ENCODE measurements at regions not wholly inside any gene's neighbourhood (a gene's known extent, or its start where the extent isn't known, plus 50 kb on each side); places are given as distances from the start of the nearest gene placed in this dataset.
"Not testable (repeated sequence)": the region's sequence is repeated elsewhere in the genome, so short reads cannot be mapped to it uniquely, and the experiment has no call there.

DNA sequence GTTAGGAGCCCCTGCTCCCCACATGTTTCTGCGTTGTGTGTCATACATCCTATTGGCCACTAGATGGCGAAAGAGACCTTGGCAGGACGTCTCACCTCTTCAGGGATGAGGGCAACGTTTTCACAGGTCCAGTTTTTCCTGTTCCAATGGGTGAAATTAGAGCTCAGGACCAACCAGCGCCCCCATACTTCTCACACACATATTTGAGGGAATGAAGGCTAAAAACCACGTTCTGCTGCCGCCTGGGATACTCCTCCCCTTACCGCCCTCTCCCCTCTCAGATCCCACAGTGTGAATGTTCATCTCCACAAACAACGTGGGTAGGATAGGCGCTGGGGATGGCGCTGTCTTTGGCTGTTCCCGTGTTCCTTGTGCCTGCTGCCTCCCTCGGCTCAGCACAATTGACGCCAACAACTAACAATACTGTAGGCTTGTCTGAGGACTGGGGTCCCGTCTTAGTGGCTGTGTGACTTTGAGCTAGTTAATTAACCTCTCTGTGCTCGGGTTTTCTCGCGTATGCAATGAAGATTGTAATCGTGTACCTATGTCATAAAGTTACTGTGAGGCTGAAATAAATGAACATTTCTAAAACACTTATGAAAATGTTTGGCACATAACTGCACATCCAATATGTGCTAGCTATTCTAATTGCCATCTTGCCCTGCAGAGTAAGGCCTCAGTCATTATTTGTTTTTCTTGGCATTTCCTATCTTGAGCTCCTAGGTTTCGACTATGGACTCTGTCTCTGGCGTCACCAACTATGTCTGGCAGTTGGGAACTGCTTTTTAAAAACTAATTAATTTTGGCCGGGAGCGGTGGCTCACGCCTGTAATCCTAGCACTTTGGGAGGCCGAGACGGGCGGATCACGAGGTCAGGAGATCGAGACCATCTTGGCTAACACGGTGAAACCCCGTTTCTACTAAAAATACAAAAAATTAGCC lies 181.3 kb upstream of the STK26 start:
- no peak overlapping the region for H3K4me3 ChIP-seq
- H3K4me1 ChIP-seq (ENCODE audit: control insufficient read depth in 1 of 2, low read depth in 2 of 2): no peaks in the 10 kb centered on the region
- no peaks in the 10 kb centered on the region for H3K9me3 ChIP-seq
- TF ChIP-seq, protein P1, sequence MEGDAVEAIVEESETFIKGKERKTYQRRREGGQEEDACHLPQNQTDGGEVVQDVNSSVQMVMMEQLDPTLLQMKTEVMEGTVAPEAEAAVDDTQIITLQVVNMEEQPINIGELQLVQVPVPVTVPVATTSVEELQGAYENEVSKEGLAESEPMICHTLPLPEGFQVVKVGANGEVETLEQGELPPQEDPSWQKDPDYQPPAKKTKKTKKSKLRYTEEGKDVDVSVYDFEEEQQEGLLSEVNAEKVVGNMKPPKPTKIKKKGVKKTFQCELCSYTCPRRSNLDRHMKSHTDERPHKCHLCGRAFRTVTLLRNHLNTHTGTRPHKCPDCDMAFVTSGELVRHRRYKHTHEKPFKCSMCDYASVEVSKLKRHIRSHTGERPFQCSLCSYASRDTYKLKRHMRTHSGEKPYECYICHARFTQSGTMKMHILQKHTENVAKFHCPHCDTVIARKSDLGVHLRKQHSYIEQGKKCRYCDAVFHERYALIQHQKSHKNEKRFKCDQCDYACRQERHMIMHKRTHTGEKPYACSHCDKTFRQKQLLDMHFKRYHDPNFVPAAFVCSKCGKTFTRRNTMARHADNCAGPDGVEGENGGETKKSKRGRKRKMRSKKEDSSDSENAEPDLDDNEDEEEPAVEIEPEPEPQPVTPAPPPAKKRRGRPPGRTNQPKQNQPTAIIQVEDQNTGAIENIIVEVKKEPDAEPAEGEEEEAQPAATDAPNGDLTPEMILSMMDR (IDR thresholded peaks at IDR 0.05): peak; percentile 76
- H3K27ac ChIP-seq: no peak overlapping the region
- no peaks in the 10 kb centered on the region for H3K27me3 ChIP-seq (replicated peaks; ENCODE audit: insufficient read depth)
- DNase-seq (ENCODE audit: low spot score) (no peak), ATAC-seq (ENCODE audit: insufficient number of reproducible peaks, low FRiP score, low read depth) (no peak)
- no peaks in the 10 kb centered on the region for H3K36me3 ChIP-seq

DNA sequence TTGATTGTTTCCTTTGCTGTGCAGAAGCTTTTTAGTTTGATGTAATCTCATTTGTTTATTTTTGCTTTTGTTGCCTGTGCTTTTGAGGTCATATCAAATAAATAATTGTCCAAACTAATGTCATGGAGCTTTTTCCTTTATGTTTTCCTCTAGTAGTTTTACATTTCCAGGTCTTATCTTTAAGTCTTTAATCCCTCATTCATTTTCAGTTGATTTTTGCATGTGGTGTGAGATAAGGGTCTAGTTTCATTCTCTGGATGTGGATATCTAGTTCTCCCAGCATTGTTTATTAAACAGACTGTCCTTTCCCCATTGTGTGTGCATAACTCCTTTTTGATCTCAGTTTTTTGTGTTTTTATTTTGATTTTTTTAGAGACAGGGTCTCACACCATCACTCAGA lies 179.1 kb upstream of the STK26 start:
- no peaks in the 10 kb centered on the region for H3K36me3 ChIP-seq
- TF ChIP-seq, protein P1 (IDR thresholded peaks at IDR 0.05): no peak
- no peaks in the 10 kb centered on the region for H3K4me1 ChIP-seq (ENCODE audit: control insufficient read depth in 1 of 2, low read depth in 2 of 2)
- no peaks in the 10 kb centered on the region for H3K27me3 ChIP-seq (replicated peaks; ENCODE audit: insufficient read depth)
- DNase-seq (ENCODE audit: low spot score) (no peak), ATAC-seq (ENCODE audit: insufficient number of reproducible peaks, low FRiP score, low read depth) (no peak)
- no peaks in the 10 kb centered on the region for H3K9me3 ChIP-seq
- H3K27ac ChIP-seq: no peak overlapping the region
- H3K4me3 ChIP-seq: no peak overlapping the region

DNA sequence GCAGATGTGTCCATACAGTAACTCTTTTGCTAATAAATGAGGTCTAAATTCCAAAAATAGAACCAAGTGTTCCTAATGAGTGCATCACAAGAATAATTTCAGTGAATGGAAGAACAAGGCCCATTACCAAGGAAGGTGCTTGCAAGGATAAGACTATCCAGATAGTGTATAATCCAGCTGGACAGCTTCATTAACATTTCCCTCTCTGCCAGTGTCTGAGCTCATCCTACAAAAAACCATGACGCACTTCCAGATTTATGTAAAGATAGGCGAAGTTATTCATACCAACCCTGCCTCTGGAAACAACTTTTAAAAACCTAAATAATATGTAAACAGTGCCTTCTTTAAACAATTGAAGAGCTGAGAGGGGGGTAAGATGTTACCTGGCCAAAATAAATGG lies 177.9 kb upstream of the STK26 start:
- H3K4me3 ChIP-seq: no peak overlapping the region
- ATAC-seq (ENCODE audit: insufficient number of reproducible peaks, low FRiP score, low read depth) (no peak), DNase-seq (ENCODE audit: low spot score) (no peak)
- H3K9me3 ChIP-seq: no peaks in the 10 kb centered on the region
- no peak overlapping the region for H3K27ac ChIP-seq
- H3K27me3 ChIP-seq (replicated peaks; ENCODE audit: insufficient read depth): no peaks in the 10 kb centered on the region
- TF ChIP-seq, protein P1 (IDR thresholded peaks at IDR 0.05): no peak
- H3K4me1 ChIP-seq (ENCODE audit: control insufficient read depth in 1 of 2, low read depth in 2 of 2): no peaks in the 10 kb centered on the region
- no peaks in the 10 kb centered on the region for H3K36me3 ChIP-seq

DNA sequence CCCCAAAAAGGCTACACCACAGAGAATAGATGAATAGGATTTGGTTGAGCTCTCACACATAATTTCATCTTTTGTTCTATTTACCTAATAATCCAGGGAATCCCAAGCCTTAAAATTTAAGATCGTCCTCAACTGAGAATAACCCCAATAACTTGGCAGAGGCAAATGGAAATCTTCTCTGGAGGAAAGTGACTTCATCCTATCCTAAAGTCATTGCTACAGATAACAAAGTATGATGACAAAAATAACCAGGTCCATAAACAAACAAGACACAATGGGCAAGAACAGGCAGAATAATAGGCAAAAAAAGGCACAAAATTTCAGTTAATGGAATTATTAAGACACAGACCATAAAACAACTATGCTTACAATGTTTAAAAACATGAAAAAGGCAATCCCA lies 177.3 kb upstream of the STK26 start:
- no peak for ATAC-seq (ENCODE audit: insufficient number of reproducible peaks, low FRiP score, low read depth)
- TF ChIP-seq, protein P1 (IDR thresholded peaks at IDR 0.05): no peak
- no peaks in the 10 kb centered on the region for H3K9me3 ChIP-seq
- H3K27ac ChIP-seq: no peak overlapping the region
- no peaks in the 10 kb centered on the region for H3K27me3 ChIP-seq (replicated peaks; ENCODE audit: insufficient read depth)
- no peak overlapping the region for H3K4me3 ChIP-seq
- H3K4me1 ChIP-seq (ENCODE audit: control insufficient read depth in 1 of 2, low read depth in 2 of 2): no peaks in the 10 kb centered on the region
- DNase-seq (ENCODE audit: low spot score): no peak
- H3K36me3 ChIP-seq: no peaks in the 10 kb centered on the region

DNA sequence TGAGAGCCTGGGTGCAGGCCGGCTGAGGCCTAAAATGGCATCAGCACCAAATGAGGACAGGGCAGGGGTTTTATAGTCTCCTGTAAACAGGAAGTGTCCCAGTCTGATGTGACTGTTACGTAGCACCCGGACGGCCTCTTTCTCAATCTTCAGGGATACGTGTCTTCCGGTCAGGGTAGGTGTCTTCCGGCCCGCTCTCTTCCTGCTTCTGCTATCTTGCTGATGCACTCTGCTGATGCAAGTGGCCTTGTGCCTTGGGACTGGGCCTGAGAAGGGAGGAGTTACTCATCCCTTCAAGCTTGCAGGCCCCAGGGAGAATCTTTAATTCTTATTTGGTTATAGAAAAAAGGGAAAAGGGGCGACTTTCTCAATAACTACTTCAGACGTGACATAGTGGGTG lies 172.1 kb upstream of the STK26 start:
- not testable (repeated sequence) for H3K9me3 ChIP-seq; H3K27me3 ChIP-seq (replicated peaks; ENCODE audit: insufficient read depth); H3K36me3 ChIP-seq; H3K4me3 ChIP-seq; DNase-seq (ENCODE audit: low spot score); H3K4me1 ChIP-seq (ENCODE audit: control insufficient read depth in 1 of 2, low read depth in 2 of 2); ATAC-seq (ENCODE audit: insufficient number of reproducible peaks, low FRiP score, low read depth); H3K27ac ChIP-seq
